ENCODE measurements at regions not wholly inside any gene's neighbourhood (a gene's known extent, or its start where the extent isn't known, plus 50 kb on each side); places are given as distances from the start of the nearest gene placed in this dataset.
A peak's percentile ranks its signal among the peaks of the same experiment; 100 is the strongest.

DNA sequence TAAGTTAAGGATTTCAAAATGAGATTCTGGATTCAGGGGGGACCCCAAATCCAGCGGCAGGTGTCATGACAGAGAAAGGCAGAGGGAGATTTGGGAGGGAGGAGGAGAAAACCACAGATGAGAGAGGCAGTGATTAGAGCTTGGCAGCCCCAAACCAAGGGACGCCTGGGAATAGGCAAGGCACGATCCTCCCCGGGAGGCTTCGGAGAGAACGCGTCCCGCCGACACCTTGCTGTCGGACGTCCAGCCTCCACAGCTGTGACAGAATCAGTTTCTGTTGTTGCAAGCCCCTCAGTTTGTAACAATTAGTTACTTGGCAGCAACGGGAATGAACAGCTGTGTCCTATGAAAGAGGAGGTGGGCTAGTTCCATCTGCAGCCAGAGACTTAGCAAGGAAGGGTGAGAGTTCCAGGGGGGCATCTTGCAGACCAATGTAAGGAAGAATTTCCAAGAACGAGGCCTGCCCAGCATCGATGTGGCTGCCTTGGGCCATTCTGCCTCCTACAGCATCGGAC lies 110.7 kb upstream of the SDK2 start:
- no peak for DNase-seq

DNA sequence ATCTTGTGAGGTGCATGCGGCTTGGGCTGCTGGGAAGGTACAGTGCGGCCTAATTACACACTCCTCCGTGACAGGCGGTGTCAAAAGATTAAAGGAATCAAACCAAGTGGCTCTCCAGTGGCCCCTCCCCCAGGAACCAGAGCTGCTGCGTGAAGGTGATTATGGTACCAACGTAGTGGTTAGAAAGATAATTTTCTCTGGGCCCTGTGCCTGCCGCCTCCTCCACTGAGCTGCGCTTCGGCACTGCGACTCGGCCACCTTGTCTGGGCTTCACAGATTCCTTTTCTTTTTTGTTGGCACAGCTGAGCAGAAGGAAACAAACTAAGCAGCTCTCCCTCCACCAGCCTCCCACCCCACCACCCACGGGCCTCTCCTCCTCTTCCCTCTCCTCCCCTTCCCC lies 113.2 kb upstream of the SDK2 start:
- no peak for DNase-seq

GRCh38 chr17:73758245-73758644 lies 114.0 kb upstream of the SDK2 start:
- no peak for DNase-seq

DNA sequence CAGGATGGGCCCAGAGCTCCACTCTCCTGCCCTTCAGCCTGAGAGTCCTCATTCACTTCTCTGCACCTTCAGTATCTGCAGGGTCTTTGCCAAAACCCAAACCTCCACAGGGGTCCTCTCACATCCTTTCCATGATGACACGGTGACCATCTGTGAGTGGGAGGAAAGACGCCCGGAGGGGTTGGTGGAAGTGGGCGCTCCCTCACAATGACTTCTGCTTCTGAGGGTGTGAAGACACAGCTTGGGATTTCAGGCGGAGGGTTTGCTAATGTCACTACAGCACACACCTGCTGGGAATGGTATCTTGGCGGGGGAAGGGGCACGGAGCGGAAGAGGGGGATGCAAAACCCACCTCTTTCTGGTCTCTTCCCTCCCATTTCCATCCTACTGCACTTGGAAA lies 115.1 kb upstream of the SDK2 start:
- no peak for DNase-seq

GRCh38 chr17:73759734-73760438 lies 115.6 kb upstream of the SDK2 start:
- no peak for DNase-seq

GRCh38 chr17:73760439-73760758 lies 116.2 kb upstream of the SDK2 start:
- no peak for DNase-seq

DNA sequence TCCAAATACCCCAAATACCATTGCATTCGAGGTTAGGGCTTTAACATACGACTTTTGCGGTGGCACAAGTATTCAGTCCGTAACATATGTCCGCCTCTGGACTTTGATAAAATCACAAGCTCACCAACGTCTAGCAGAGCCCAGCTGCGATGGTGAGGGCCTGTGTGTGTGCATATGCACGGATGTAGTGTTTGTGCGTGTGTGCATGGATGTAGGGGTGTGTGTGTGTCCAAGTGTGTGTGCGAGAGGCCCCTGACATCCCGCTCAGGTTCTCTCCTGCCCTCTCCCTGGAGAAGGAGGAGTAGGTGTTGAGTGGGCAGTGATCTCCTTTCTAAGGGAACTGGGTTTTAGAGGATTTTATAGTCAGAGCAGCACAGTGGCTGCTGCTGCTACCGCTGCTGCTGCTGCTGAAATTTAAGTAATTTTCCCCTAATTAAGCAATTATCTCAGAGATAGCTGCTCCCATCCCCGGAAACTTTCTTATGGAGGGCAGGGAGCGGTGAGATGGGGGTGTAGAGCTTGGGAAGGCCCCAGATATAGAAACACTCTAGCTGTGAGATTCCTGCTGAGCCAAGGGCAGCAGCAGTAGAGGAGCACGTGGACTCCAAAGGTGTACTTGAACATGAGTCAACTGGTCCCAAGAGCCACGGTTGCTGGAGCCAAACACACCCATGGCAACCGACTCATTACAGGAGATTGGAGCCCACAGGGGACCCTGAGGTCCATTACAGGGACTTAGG lies 121.7 kb upstream of the SDK2 start:
- no peak for DNase-seq

DNA sequence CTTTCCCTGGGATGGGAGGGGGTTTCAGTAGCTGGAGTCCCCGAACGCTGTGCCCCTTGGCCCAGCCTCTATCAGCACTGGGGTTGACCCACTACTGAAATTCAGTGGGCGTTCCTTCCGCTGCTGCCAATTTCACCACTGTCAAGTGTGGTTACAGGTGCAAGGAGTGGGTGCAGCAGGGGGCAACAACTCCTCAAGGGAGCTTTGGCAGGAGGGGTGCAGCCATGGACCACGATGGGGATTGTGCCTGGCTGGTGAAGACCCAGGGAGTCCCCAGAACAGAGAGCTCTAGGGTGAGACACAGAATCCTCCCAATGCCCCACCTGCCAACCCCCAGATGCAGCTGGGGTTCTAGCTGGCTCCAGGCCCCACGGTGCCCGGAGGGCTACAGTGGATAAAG lies 123.5 kb upstream of the SDK2 start:
- DNase-seq, result no peak

- no peak for DNase-seq
Observed at GRCh38 chr17:73768691-73769090, 124.4 kb upstream of the SDK2 start.

DNA sequence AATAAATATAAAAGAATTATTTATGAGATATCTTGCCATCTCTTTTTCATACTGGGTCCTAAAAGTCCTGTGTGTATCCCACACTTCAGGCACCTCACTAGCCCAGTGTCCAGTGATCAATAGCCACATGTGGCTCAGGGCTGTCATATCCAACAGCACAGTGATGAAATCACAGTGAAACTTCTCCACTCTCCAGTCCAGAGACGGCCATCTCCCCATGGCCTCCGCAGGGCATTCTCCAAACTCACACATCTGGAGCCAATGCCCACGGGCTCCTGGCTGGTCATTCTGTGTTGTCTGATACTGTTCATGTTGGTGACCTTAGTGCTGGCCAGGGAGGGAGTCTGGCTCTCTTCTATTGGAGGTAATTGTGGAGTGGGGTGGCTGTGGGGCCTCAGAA lies 125.2 kb upstream of the SDK2 start:
- DNase-seq, result no peak

DNA sequence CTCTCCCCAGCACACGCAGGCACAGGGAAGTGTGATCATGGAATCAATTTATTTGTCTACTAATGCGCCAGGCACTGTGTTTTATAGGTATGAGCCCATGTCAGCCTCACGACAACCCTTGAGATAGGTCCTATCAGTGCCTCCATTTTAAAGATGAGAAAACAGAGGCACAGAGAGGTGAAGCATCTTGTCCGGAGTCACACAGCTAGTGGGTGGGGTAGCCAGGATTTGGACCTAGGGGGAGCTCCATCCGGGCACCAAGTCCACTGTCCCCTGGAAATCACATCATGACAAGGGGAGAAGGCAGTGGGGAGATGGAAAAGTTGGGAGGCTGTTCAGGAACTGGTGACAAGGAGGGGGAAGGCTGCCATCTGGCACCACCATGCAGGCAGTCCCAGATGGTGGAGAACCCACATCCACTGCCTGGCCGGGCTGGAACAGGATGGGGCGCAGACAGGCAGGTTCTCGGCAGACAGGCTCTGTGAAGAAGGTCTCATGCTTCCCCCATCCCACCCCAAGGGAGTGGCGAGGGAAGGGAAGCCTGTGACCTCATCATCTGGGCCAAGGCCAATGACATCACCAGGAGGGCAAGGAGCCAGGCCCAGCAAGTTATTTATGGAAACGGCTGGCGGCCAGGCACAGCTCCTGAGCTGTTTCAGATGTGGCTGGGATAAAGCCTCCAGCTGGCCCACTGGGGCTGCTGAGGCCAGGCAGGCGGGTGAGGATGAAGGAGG lies 126.0 kb upstream of the SDK2 start:
- peak; percentile 7 to 85 (median 68) for DNase-seq

GRCh38 chr17:73770849-73771229 lies 126.6 kb upstream of the SDK2 start:
- DNase-seq, result no peak

DNA sequence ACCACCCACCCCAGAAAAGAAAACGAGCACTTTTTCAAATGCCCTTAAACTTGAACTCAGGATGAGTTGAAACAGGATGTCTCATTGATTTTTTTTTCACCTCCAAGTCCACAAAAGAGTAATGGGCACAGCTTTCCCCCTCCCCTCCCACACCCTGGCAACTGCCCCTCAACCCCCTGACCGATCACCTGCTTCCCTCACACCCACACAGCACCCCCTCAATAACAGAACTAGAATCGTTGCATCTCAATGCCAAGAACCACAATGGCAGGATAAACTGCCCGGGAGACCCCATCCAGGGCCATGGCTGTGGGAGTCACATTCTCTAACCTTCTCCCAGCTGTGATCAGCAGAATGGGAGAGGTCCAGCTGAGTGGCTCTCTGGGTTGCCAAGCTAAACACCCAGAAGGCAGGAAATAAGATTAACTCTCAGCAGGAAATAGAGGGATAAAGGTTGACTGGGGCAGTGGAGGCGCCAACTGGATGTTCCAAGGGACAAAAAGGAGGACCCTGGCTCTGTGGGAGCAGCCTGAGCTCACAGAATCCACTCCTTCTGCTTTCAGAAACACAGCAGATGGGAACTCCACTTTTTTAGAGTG lies 128.0 kb upstream of the SDK2 start:
- no peak for DNase-seq

DNA sequence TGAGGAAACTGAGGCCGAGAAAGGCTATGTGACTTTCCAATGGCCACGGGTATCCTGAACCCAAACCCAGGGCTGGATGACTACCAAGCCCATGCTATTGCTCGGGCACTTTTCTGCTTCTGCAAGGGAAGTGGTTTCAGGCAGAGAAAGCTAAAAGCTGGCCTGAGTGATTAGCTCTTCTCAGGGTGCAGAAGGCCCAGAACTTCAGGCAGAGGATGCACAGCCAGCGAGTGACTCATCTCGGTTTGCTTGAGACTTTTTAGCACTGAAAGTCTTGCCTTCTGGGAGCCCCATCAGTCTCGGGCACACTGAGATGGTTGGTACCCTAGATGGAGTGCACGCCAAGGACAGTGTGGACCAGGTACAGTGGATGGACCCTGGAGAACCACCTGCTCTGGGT lies 129.5 kb upstream of the SDK2 start:
- DNase-seq, result no peak

GRCh38 chr17:73774852-73775251 lies 130.6 kb upstream of the SDK2 start:
- DNase-seq, result no peak

DNA sequence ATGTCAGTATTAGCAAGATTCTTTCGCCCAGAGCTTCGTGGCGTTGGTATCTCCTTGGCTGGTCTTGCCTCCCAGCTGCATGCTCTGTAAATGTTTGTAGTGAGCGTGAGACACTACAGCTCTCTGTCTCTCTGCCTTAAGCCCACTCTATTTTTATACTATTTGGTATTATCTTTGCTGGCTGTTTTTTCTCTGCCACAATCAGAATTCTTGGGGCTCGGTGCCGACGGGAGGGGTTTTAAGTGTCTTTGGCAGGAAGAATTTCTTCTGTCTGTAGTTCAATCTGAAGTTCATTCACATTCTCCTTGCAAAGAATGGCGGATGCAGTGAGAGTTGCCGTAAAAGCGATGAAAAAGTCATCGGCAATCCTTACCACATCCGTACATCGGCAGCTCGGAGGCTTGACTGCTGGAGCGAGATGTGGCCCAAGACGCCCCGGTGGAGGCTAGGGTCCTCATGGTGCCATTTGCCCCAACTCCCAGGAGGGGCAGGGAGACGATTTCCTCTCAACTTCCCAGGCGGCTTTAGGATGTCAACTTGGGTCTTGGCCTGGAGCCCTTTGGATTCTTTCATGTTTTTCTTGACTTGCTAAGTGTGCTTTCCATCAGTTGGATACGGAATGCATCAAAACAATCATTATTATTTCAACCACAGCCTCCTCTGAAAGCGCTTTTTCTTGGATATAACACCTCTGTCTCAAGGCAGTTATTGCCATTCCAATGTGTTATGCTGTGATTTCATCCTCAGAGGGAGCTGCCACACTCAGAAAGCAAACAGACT lies 132.3 kb upstream of the SDK2 start:
- DNase-seq, result no peak

GRCh38 chr17:73777131-73777449 lies 132.8 kb upstream of the SDK2 start:
- no peak for DNase-seq

- DNase-seq, result no peak
Observed at GRCh38 chr17:73782231-73782630, 138.0 kb upstream of the SDK2 start.

DNA sequence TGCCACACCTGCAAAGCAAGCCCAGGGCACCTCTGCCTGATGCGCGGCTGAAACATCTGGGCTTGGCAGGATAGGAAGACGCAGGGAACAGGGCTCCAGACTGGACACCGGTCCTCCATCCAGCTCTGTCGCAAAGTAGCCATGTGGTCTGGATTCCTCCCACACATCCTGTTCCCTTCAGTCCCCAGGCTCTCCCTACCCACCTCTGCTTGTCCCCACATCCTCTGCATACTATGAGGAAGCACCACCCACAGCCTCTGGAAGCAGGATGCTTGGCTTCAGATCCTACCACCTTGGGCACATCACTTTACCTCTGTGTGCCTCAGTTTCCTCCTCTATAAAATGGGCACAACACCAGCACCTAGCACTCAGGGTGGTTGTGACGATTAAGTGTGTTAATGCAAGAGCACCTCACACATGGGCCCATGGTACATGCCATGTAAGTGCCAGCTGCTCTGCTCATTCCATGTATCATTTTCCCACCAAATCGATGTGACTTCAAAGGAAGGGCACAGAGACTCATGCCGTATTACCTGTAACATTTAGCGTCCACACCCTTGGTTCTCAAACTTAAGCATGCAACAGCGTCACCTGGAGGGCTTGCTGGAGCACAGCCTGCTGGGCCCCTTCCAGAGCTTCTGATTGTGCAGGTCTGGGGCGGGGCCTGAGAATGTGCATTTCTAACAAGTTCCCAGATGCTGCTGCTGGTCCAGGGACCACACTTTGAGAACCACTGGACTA lies 138.6 kb upstream of the SDK2 start:
- DNase-seq, result no peak

DNA sequence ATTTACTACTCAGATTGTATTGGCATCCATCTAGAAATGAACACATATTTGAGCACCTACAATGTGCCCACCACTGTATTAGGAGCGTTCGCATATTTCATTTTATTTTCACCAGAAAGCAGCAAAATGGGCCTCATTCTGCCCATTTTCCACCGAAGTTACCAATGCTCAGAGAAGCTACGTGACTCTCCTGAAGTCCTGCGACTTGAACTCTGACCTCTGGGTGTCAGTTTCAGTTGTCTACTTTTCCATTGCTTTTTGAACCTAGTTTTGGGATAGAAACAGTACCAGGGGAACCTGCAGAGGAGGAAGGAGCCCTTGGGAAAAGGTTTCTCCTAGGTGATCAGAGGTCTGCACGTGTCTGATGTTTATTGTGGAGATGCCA lies 139.1 kb upstream of the SDK2 start:
- DNase-seq, result no peak

DNA sequence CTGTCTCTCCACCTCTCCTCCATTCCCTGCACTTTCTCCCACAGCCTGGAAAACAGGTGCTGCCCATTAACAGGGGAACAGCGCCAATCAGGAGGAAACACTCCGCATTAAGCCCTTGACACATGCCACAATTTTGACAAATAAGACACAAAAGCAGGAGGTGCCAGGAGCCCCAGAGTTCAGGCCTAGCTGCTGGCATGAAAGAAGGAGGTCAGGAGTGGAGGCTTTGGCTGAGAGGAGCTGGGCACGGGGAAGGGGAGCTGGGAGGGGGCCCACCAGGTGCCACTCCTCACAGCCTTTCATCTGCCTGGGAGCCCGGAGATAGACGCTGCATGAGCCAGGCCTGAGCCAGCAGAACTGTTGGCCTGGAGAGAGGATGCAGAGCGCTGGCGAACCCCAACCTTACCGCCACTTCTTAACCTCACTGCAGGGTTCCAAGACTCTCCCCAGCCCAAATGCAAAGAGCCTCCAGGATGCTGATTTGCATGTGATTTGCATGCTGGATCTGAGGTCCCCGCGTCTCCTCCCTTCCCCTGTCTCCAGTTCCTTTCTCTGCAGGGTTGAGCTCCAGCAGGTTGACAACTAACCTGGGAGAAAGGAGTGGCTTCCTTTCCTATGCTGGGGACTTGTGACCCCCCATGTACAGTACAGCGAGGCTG lies 139.8 kb upstream of the SDK2 start:
- no peak for DNase-seq

Measured in C1 segment of cervical spinal cord (tissue), 14 donors.